GM19452 (cell line): ENCODE measurements at regions not wholly inside any gene's neighbourhood (a gene's known extent, or its start where the extent isn't known, plus 50 kb on each side); places are given as distances from the start of the nearest gene placed in this dataset.

ENCODE experiments used
- ATAC-seq: cut with Tn5 transposase; IDR thresholded peaks from one replicate; pipeline ENCODE4 v1.9.1; 2021; ENCODE audit not compliant: unreplicated experiment

DNA sequence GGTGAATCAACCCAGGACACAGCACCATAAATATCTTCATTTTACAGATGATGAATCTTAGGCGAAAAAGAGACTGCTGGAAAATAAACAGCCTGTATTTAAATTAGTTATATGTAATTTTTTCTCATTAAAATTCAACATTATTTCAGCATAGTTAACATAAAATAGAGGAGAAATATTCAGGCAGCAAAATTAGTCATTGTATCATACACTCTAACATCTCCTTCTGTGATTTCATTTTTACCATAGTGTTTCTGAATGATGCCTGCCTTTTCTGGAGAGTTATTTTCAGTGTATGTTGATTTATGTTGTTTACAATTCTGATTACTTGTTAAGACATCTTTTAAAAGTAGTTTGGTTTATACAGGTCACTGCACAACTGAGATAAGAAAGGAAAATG lies 82.3 kb upstream of the KCNIP4 start:
- no peak for ATAC-seq

DNA sequence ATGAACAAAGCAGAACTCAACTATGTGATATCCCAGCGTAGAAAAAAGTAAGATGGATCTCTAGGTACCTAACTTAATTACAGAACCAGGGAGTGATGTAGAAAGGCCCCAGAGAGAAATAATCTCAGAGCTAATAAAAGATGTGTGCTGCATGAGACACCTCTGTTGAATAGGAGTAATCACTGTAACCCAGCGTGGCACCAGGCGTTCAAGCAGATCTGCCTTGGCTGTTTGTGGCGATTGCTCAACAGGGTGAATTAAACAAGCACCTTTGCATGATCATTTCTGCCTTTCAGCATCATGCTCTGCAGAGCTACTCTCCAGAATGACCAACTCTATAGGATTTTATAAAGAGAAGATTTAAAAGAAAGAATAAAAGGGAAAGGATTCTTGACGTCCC lies 81.7 kb upstream of the KCNIP4 start:
- no peak for ATAC-seq

DNA sequence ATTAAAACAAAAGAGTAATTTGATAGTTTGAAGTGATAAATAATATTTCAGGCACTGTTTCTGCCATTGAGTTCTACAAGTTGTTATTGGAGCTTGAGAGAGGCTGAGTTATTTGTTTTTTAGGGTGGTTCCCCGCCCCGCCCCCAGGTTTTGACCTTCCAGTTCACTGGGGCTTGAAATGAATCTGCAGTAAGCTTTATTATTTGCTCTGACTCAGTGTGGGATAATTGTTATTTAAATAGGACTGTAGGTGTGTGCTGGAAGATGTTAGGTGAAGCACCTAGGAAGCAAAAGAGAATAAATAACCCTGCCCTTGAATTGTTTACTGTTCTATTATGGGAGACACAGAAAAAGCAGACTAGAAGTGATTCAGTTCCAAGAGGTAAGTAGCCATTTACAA lies 81.2 kb upstream of the KCNIP4 start:
- no peak for ATAC-seq

DNA sequence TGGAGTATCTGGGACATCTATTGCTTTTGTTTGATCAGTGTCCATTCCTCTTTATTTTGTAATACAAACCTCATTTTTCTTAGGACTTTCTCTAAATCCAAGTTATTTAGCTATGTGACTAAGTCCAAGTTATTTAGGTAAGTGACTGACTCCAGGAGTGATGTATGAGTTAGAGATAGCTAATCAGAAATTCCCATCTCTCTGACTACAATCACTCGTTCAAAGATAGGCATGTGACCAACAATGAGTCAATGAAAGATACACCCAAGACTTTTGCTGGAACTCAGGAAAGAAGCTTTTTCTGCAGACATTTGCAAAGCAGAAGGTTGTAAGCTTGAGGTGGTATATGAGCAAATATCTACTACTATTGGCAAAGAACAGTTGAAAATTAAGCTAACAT lies 72.5 kb upstream of the KCNIP4 start:
- ATAC-seq = no peak

DNA sequence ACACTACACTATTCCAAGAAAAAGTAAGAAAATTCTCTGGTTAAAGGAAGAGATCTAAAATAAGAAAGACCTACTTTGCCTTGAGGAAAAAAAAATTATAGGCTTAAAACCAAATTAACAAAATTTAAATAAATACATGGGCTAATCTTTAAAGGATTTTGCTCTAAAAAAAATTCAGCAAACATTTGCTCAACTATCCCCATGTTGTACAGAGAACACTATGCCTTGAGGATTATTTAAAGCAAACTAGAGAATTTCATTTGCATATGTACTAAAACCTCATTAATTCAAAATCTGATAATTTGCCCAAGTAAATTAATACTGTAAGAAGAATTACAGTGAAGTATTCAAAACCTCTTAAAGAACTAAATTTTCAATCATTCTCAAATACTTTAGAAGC lies 71.6 kb upstream of the KCNIP4 start:
- ATAC-seq = no peak

DNA sequence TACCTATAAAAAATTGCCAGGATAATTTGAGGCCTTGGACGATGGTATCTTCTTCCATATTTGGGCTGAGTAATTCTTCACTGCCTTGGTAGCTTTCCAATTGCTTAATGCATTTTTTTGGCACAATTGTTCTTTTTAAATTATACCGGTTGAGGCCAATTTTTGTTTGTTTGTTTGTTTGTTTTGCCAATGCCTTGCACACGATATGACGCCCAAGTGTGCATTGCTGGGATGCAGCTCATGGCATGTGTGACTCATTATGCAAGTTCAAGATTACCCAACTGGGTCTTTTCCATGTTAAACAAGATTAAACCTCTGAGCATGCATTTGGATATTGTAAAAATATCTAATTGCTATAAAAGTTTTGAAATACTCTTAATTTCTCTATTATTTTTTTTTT lies 71.1 kb upstream of the KCNIP4 start:
- ATAC-seq = no peak

DNA sequence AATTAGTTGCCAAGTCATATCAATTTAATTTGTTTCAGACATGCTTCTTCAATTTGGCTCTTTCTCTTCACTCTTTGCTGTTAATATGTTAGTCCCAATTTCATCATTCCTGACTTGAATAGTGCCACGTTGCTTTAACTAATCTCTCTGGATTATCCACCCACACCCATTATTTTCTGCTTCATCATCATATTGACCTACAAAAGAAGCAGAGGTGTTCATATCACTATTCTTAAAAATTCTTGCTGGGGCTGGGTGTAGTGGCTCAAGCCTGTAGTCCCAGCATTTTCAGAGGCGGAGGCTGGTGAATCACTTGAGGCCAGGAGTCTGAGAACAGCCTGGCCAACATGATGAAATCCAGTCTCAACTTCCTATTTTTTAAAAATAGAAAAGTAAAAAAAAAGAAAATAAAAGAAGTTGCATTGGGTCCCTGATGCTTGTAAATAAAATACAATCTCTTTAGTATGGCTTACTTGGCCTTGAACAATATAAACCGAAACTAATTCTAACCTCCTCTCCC lies 65.7 kb upstream of the KCNIP4 start:
- no peak for ATAC-seq

DNA sequence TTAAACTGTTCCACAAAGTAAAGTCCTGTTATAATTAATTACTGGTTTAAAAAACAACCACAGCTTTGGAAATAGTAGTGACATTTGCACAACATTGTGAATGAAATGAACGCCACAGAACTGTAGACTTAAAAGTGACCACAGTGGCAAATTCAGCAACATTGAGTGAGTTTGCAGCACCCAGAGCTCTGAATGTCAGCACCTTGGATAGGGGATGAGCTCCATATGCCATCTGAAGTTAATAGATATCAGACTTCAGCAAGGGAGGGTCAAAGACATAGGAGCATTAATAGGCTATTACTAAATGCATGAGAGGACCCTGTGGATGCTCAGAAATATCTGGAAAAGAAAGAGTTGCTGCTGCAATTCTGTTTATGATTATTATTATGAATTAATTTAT lies 55.3 kb upstream of the KCNIP4 start:
- ATAC-seq = no peak
